NCI-H1694 (cell line): ENCODE measurements at regions not wholly inside any gene's neighbourhood (a gene's known extent, or its start where the extent isn't known, plus 50 kb on each side); places are given as distances from the start of the nearest gene placed in this dataset.

ENCODE experiments used
- DNase-seq: peaks from one replicate; lab custom pipeline; 2025; lab: John Stamatoyannopoulos, UW

DNA sequence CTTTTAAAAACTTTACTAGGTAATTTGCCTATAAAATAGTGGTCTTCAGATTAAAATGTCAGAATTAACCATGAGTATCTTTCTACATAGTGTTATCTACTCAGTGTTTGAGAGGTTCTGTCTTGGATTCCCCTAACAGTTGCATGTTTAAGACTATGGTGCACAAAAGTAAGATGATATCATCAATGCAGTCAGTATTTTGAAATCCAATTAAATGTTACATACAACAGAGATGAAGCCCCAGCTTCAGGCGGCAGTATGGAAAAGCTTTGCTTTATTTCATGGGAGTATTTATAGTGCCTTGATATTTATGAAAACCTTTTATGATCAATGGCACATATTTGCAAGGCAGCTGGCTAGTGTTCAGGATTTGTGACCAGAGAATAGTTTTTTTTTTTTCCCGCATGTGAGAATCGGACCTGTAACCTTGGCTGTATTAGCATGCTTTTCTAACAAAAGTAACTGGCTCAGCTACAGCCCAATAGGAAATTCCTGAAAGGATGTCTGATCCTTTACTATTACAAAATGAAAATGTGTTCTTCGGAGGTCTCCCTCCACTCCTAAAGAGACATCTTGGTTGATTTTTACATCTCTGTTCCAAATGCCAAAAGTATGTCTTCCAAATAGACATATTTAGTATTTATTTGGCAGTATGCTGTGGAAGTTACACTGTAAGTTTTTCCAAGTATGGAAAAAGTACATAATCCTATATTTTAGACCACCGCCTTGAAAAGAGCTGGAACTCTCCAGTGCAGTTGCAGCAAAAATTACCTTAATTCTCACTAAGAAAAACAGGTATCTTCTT is 319.3 kb upstream of the UBE2E3 start:
- no peak for DNase-seq

DNA sequence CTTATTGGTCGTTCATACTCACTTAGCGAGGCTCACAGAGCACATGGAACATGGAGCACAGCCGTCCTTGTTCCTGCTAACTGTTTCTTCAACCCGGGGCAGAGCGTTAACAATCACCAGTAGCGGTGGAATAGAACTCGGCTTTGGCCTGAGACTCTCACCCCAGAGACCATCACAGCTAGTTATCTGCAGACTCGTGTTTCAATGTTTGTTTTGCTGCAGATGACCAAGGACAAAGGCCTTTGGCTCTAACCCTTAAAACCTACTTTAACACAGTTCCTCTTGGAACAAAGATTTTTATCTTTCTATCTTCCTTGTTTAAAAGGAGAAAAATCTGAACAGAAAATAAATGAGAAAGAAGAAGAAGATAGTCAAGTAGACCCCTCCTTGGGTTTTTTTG is 320.2 kb upstream of the UBE2E3 start:
- DNase-seq, result no peak

DNA sequence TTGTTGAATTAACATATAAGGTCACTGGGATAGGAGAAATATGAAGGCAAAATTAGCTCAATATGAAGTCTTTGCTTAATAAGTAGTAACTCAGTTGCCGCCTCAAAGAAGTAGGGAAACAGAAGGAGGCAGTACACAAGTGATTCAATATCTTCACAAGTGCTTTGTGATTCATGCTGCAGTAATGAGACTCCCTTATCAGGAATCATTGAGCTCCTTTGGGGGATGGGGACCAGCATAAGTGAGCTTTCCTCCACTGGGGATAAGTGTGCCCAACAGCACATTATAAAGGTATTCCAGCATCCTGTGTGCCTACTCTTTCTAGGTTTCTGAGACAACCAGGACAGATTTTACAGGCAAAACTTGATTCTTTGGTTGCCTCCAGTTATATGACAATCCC is 323.4 kb upstream of the UBE2E3 start:
- DNase-seq, result no peak

DNA sequence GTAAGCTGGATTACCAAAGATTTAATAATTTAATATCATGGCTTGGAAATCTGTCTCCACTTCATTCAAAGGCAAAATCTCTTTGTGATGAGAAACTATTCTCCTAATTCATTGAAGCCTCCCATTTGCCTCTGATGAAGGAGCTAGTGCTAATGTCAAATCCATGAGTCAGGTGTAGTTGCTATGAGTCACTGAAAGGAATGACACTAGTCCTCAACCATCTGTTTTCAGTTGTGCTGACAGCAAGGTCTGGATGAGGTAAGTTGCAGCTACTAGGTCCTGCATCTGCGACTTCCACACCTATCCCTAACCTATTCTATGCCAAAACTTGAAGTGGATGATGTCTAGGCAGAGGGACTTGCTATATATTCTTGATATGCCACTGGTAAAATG is 324.0 kb upstream of the UBE2E3 start:
- DNase-seq, result no peak

DNA sequence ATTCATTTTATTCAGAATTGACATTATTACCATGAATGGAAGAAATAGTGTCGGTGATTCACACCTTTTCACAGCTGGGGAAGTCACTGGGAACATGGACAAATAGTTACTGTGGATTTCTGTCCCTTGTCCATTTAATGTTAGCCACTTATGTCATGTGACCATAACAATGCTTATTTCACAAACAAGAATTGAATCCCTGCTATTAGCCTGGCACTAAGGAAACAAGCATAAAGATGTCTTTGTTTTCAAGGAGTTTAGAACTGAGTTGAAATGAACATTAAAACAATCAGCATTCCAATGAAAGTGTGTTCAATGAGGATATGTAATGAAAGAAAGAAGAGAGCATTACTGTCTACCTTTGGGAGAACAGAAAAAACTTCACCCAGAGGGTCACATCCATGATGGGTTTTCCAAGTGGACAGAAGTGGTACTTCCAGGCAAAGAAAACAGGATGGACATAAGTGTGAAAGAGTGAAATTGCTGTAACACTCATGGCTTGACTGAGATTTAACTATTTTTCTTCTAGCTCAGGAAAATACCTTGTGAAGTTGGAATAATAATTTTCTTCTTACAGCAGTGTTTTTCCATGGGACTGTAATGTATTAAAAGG is 324.5 kb upstream of the UBE2E3 start:
- no peak for DNase-seq

DNA sequence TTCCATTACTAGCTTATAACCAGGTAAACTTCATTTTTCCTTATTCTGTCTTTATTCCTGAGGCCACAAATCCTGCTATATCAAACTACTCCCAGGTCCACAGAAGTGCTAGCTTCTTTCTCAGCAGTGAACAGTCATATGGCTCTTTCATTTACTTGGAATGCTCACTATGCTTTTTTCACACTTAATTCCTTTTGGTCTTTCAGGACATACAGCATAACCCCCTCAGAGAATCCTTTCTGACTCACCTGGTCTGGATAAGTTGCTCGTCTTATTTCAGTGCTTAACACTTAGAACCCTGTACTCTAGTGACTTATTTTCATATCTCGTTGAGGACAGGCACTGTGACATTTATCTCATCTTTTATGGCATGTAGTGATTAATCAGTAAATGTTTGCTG is 325.0 kb upstream of the UBE2E3 start:
- DNase-seq, result no peak

- no peak for DNase-seq
Observed at GRCh38 chr2:180653481-180653880, 326.9 kb upstream of the UBE2E3 start.

DNA sequence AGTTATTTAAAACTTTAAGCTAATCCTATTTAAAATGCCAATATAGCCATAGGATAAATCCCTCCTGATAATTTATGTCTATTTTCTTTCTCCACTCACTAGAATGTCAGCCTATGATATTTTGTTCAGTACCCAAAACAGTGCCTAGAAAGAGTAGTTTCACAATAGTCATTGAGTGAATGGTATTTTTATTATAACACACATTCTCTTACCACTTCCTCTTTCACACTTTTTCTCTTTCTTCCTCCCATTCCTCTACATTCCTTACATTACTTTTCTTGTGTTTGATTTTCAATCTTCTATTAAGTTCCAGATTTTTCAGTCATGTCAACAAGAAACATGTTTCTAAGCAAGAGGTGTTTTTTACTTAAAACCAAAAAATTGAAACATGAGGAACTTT is 327.6 kb upstream of the UBE2E3 start:
- DNase-seq, result no peak

GRCh38 chr2:180651596-180651995 is 328.8 kb upstream of the UBE2E3 start:
- no peak for DNase-seq

GRCh38 chr2:180647621-180648020 is 332.8 kb upstream of the UBE2E3 start:
- DNase-seq, result no peak

DNA sequence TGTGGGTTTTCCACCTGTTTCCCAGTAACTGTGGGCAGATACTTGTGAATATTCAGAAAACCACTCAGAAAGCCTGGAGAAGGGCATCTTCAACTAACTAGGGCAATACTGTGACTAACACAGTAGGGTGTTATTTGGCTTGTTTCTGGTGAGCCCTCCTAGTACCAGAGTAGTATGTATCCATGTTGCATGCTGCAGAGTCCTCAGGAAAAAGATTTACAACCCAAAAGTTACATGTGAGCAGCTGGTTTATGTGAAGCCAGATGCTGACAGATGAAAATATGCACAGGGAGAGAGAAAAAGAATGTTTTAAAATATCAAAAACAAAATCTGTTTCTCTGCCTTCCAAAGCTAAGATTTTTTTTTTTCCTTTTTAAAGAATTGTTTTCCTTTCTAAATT is 333.2 kb upstream of the UBE2E3 start:
- no peak for DNase-seq

DNA sequence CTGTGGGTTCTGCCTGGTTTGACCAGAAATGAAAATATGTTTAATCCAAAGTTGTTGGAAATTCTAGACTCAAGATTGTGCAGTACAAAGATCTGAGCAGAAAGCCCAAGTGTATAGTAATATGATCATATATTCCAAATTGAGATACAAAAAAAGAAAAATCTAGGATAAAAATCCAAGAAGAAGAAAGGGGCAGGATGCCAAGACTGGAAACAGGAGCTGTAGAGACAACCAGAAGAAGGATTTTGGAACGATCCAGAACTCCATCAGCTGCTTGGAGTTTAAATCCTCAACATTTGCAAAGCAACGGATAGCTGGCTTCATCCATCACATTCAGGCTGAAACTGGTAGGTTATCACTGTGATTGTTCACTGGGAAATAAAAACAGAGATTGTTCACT is 333.6 kb upstream of the UBE2E3 start:
- DNase-seq, result no peak

GRCh38 chr2:180644709-180645108 is 335.7 kb upstream of the UBE2E3 start:
- no peak for DNase-seq

DNA sequence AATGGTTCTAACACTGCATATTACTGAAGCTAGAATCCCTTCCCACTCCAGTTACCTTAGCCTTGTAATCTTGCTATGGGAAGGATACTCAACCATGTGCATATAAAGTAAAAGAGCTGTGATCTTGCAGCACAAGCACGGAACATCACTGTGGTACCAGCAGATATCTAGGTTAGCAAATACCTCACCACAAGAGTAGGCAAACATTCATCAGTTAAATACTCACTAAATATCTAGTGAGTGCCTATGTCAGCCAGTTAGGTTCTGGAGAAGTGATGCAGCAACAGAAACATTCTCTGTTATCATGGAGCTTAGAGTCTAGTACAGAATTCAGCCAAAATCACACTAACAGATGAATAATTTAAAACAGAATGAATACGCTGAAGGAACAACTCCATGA is 349.6 kb upstream of the UBE2E3 start:
- no peak for DNase-seq

DNA sequence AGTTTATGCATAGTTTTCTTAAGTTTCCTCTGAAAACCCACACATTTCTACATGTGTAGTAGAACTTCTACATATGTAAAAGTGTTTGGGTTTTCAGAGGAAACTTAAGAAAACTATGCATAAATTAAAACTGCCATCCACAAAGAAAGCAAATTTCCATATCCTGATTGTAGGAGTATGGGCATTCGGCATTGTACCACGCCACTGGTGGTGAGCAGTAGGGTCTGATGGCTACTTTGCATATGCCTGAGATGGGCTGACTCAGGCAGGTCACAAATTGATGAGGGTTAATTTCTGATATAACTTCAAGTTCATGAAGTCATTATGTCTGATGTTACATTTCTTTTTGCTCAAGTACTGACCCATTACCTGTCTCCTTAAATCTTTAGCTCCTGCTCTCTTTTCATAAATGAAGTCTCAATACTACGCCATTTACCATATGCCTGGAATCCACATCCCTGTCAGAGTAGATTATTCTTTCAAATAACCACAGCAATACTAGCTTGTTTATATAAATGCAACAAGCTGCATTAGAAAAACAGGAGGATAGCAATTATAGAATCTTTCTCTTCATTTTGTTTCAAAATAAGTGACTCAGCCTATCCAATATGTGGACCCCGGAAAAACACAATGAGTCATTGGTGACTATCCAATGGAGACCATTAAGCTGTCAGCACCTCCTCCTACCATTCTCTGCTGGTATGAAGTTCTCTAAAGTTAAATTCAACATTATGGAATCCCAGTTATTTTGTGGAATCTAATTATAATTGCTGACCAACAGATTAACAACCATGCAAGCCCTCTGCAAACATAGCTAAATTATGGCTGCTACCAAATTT is 355.2 kb upstream of the UBE2E3 start:
- no peak for DNase-seq

DNA sequence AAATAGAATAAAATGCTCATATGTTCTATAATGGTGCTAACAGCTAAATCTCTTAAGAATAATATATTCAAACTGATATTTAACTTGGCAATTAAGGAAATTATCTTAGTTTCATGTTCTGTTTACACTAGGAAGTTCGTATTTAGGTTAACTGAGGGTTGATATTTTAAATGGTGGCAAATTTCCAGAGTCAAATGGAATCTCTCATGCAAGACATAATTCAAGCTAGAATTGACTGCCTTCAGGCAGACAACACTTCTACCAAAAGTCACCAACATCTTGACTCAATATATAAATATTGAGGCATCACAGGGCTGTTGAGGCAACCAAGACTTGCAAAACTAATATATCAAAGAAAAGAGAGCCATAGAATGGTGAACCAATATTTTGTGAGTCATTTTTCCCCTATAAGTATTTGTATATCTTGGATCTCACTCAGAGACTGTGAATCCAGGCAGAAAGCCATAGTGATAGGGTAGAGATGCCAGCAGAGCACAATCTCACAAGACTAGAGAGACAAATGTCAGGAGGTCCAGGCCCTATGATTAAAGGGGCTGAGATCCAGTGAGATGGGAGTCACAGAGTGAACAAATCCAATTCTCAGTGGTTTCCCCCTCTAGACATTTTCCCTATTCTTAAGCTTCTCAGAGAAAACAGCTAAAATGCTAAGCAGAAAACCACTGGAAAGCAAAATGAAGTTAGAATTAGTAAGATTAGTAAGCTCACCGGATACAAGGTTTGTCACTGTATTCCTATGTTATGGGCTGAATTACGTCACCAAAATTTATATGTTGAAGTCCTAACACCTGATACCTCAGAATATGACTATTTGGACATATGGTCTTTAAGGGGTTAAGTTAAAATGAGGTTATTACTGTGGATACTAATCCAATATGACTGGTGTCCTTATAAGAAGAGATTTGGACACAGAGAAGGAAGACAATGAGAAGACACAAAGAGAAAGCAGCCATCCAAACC is 358.2 kb upstream of the UBE2E3 start:
- DNase-seq, result no peak

DNA sequence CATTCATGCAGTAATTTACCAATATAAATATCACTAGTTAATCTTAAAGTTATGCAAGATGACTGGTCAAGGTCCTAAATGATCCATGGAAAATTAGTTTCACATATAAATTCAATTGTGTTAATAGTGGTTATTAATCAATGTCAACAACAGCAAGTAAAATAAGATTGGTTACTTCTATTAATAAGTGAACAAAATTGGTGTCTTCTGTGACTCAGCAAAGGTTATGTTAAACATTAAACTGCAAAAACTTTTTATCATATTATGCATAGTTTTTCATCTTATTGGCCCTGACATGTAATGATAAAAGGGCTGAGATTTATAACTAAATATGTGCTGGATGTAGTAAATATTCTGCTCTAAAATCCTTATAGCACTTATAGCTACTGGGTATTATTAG is 359.0 kb upstream of the UBE2E3 start:
- no peak for DNase-seq

- no peak for DNase-seq
Observed at GRCh38 chr2:180618570-180618969, 361.8 kb upstream of the UBE2E3 start.

- no peak for DNase-seq
Observed at GRCh38 chr2:180614776-180615175, 365.6 kb upstream of the UBE2E3 start.

DNA sequence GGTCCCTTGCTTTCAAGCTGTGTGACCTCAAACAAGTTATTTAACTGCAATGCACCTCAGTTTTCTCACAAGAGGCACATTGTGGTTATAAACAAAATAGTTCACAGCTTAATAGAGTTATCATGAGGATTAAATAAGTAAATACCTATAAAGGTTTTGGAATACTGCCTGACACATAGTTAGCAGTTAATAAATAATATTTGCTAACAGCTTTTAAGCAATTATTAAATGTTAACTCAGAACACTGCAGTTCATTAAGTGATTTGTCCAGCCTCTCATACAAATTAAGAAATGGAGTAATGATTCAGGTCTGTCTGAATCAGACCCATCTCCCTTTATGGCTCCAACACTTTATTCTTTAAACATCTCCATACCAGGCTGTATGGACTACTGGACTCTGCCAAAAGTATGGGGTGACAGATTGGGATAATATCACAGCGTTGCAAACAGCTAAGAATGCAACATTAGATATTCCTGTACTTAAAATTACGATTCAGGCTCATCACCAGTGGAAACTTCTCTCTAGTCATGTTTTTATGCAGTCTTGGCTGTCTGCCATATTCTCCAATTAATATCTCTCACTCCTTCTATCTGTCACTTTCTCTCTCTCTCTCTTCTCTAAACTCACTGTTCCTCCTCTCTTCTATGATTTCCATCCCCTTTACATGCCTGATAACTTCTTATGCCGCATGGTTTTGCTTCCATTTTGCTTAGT is 370.6 kb upstream of the UBE2E3 start:
- DNase-seq, result peak; percentile 10

- no peak for DNase-seq
Observed at GRCh38 chr2:180607514-180608049, 372.8 kb upstream of the UBE2E3 start.
